ENCODE measurements at regions not wholly inside any gene's neighbourhood (a gene's known extent, or its start where the extent isn't known, plus 50 kb on each side); places are given as distances from the start of the nearest gene placed in this dataset.

DNA sequence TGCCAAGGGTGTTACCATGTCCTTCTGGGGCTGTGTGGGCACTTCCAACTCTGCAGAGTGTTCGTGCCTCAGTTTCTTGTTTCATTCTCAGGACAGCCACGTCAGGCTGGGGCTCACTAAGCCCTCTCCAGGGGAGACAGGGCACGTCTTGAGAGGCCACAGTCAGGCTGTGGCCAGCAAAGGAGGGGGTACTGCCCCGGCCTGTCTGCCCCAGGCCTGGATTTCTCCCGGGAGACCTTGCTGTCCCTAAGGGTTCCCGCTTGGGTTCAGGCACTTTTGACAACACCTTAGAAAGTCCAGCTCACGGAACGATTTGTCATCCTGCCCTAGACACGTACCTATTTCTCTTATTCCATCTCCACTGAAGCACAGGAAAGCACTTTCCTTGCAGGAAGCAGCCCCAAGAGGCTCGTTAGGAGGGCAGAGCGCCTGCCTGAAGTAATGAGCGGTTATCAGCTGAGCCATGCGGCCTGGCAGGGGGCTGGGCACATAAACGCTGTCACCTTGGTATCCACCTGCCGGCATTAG, 290.4 kb upstream of the RTL1 start:
- H3K36me3 ChIP-seq (ENCODE audit: control insufficient read depth, insufficient read depth, low read length): no peaks in the 10 kb centered on the region
- Mint-ChIP-seq H3K27me3 (ENCODE audit: low read depth in 2 of 2) (peaks cover 0 to 5% of the 10 kb centered on the region in 2 donors), H3K27ac (no peak overlapping the region), H3K36me3 (no peaks in the 10 kb centered on the region), H3K4me1 (no peaks in the 10 kb centered on the region), H3K9me3 (no peaks in the 10 kb centered on the region), H3K4me3 (no peak overlapping the region)
- H3K27me3 ChIP-seq (ENCODE audit: control insufficient read depth, insufficient read depth, low read length): no peaks in the 10 kb centered on the region
- TF ChIP-seq, protein P1, sequence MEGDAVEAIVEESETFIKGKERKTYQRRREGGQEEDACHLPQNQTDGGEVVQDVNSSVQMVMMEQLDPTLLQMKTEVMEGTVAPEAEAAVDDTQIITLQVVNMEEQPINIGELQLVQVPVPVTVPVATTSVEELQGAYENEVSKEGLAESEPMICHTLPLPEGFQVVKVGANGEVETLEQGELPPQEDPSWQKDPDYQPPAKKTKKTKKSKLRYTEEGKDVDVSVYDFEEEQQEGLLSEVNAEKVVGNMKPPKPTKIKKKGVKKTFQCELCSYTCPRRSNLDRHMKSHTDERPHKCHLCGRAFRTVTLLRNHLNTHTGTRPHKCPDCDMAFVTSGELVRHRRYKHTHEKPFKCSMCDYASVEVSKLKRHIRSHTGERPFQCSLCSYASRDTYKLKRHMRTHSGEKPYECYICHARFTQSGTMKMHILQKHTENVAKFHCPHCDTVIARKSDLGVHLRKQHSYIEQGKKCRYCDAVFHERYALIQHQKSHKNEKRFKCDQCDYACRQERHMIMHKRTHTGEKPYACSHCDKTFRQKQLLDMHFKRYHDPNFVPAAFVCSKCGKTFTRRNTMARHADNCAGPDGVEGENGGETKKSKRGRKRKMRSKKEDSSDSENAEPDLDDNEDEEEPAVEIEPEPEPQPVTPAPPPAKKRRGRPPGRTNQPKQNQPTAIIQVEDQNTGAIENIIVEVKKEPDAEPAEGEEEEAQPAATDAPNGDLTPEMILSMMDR (IDR thresholded peaks at IDR 0.05): no peak
- H3K9me3 ChIP-seq (ENCODE audit: control insufficient read depth, insufficient read depth, low read length): no peaks in the 10 kb centered on the region
- DNase-seq (no peak), ATAC-seq (no peak)
- WGBS (ENCODE audit: insufficient coverage): 75% methylated on average over 15 of the region's 15 CpGs
- intact Hi-C loops (cut with micrococcal nuclease): no loop called here
- H3K4me3 ChIP-seq (ENCODE audit: low read length): no peak overlapping the region
- no peak overlapping the region for H3K27ac ChIP-seq (ENCODE audit: low read length)
- no peaks in the 10 kb centered on the region for H3K4me1 ChIP-seq (ENCODE audit: control insufficient read depth, insufficient read depth, low read length)

DNA sequence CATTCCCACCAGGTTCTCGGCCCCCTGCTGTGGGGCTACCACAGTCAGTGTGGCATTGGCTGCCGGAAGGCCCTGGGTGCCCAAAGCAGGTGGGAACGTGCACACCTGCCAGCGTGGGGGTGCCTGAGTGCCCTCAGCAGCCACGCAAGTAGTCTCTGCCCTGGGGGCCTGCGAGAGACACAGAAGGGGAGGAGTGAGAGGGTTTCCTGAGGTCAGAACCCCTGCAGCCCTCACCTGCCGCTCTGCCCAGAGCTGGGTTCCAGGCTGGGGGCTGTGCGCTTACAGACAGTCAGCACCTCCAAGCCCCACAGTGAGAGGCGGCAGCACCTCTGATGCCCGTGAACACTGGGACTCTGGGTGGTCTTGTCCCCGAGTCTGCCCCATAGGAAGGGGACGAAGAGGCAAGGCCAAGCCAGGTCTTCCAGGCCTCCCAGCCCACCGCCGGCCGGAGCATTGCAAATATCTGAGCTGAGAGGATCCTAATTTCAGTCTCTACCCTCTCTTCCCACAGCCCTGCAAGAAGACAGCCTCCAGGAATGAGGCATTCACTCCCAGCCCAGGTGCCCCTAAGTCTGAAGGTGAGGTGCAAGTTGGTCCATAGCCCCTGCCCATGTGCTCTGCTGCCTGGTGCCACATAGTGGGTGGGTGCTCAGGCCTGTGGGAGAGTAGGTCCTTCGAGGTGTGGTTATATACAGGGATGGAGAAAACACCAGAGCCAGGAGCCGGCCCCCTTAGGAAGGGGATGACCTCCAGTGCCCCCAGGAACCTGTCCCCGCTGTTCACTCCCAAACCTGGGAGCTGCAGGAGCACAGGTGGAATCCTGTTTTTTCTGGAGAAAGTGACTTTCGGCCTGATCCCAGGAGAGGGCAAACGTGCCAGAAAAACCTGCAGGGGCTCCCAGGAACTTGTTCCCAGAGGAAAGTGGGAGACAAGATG, 291.1 kb upstream of the RTL1 start:
- Mint-ChIP-seq H3K4me1 (no peaks in the 10 kb centered on the region), H3K4me3 (no peak overlapping the region), H3K9me3 (no peaks in the 10 kb centered on the region), H3K36me3 (no peaks in the 10 kb centered on the region), H3K27me3 (ENCODE audit: low read depth in 2 of 2) (peaks cover 0 to 5% of the 10 kb centered on the region in 2 donors), H3K27ac (no peak overlapping the region)
- 80% methylated on average over 20 of the region's 20 CpGs for WGBS (ENCODE audit: insufficient coverage)
- Histone ChIP-seq H3K36me3 (ENCODE audit: control insufficient read depth, insufficient read depth, low read length) (no peaks in the 10 kb centered on the region), H3K27me3 (ENCODE audit: control insufficient read depth, insufficient read depth, low read length) (no peaks in the 10 kb centered on the region), H3K27ac (ENCODE audit: low read length) (no peak overlapping the region), H3K4me1 (ENCODE audit: control insufficient read depth, insufficient read depth, low read length) (no peaks in the 10 kb centered on the region), H3K4me3 (ENCODE audit: low read length) (no peak overlapping the region), H3K9me3 (ENCODE audit: control insufficient read depth, insufficient read depth, low read length) (no peaks in the 10 kb centered on the region)
- intact Hi-C loops (cut with micrococcal nuclease): no loop called here
- ATAC-seq: no peak
- TF ChIP-seq, protein P1 (IDR thresholded peaks at IDR 0.05): no peak
- peak in 1 of 2 donors; percentile 14 for DNase-seq

DNA sequence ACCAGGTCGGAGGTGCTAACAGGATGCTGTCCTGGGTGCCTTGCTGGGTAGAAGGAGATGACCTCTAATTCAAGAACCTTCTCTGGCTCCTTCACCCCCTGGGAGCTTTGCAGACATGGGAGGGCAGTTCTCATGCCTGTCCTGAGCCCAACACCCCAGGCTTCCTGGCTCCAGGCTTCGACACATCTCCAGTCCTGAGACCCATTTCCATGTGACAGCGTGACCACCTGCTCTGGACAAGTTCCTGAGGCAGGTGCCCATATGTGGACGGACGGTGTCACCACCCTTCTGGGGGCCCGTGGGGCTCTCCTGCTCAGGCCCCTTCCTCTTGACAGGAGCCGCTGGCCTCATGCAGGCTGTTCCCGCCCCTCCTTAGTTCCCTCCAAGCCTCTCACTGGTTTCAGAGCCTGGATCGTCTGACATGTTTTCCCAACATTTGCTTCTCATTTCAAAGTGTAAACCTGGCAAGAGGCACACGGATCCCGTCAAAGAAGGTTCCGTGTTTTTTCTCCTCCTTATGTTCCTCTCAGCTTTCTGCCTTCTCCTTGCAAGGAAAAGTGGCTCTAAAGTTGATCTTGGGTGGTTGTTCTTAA, 291.9 kb upstream of the RTL1 start:
- intact Hi-C loops (cut with micrococcal nuclease): no loop called here
- Histone ChIP-seq H3K9me3 (ENCODE audit: control insufficient read depth, insufficient read depth, low read length) (no peaks in the 10 kb centered on the region), H3K4me1 (ENCODE audit: control insufficient read depth, insufficient read depth, low read length) (no peaks in the 10 kb centered on the region), H3K4me3 (ENCODE audit: low read length) (no peak overlapping the region), H3K27me3 (ENCODE audit: control insufficient read depth, insufficient read depth, low read length) (no peaks in the 10 kb centered on the region), H3K27ac (ENCODE audit: low read length) (no peak overlapping the region), H3K36me3 (ENCODE audit: control insufficient read depth, insufficient read depth, low read length) (no peaks in the 10 kb centered on the region)
- Mint-ChIP-seq H3K36me3 (no peaks in the 10 kb centered on the region), H3K4me3 (no peak overlapping the region), H3K27me3 (ENCODE audit: low read depth in 2 of 2) (no peaks in the 10 kb centered on the region), H3K4me1 (no peaks in the 10 kb centered on the region), H3K27ac (no peak overlapping the region), H3K9me3 (no peaks in the 10 kb centered on the region)
- 83% methylated on average over 11 of the region's 12 CpGs for WGBS (ENCODE audit: insufficient coverage)
- no peak for DNase-seq
- TF ChIP-seq, protein P1 (IDR thresholded peaks at IDR 0.05): no peak
- ATAC-seq: no peak
